ENCODE measurements at regions not wholly inside any gene's neighbourhood (a gene's known extent, or its start where the extent isn't known, plus 50 kb on each side); places are given as distances from the start of the nearest gene placed in this dataset.
A peak's percentile ranks its signal among the peaks of the same experiment; 100 is the strongest.

GRCh38 chr6:20350215-20350614 is 51.5 kb upstream of the E2F3 start:
- no peaks in the 10 kb centered on the region for H3K4me1 ChIP-seq (ENCODE audit: control insufficient read depth in 2 of 2, insufficient read depth in 2 of 2, low read length in 2 of 2)
- CTCF ChIA-PET = no interaction called here
- peaks cover 0 to 23% (median 0%) of the 10 kb centered on the region in 7 donors for H3K4me1 Mint-ChIP-seq
- H3K27me3 ChIP-seq (ENCODE audit: control insufficient read depth in 2 of 2, insufficient read depth in 2 of 2, low read length in 2 of 2) = no peaks in the 10 kb centered on the region
- intact Hi-C loops (cut with micrococcal nuclease) = no loop called here
- DNase-seq (no peak), ATAC-seq (no peak)
- H3K27ac ChIP-seq (ENCODE audit: low read depth, low read length) = no peak overlapping the region
- peaks cover 0 to 17% (median 4%) of the 10 kb centered on the region in 5 donors for H3K36me3 Mint-ChIP-seq
- peaks cover 0 to 6% (median 4%) of the 10 kb centered on the region in 3 experiments for H3K9me3 ChIP-seq (ENCODE audit: control insufficient read depth in 2 of 3, low read length in 3 of 3)
- no peaks in the 10 kb centered on the region for H3K36me3 ChIP-seq (ENCODE audit: control insufficient read depth in 2 of 3, insufficient read depth in 3 of 3, low read length in 3 of 3)
- H3K27me3 Mint-ChIP-seq = peaks cover 0 to 10% (median 0%) of the 10 kb centered on the region in 5 donors
- POLR2A ChIA-PET = interaction anchor here (1.4 to 7.5 kb wide), 2 partner anchors 16 to 18 kb away, joined by 3 to 47 read pairs; no protein-coding TSS in a partner anchor
- H3K9me3 Mint-ChIP-seq = peaks cover 0 to 28% (median 8%) of the 10 kb centered on the region in 11 donors
- no peak overlapping the region for H3K4me3 Mint-ChIP-seq
- no peak overlapping the region for H3K4me3 ChIP-seq (ENCODE audit: low read length)
- H3K27ac Mint-ChIP-seq = peak overlapping the region in 1 of 9 donors; percentile 37

- ChIA-PET POLR2A (interaction anchor here (0.7 to 7.5 kb wide), 6 partner anchors 9 to 49 kb away, joined by 3 to 47 read pairs (median 4); no protein-coding TSS in a partner anchor), CTCF (interaction anchor here (0.8 to 2.6 kb wide), 3 partner anchors 14 to 53 kb away, joined by 3 to 6 read pairs (median 3); no protein-coding TSS in a partner anchor)
- no peak overlapping the region for H3K4me3 ChIP-seq (ENCODE audit: low read length)
- no peaks in the 10 kb centered on the region for H3K4me1 ChIP-seq (ENCODE audit: control insufficient read depth in 2 of 2, insufficient read depth in 2 of 2, low read length in 2 of 2)
- H3K27ac ChIP-seq (ENCODE audit: low read depth, low read length) = no peak overlapping the region
- Mint-ChIP-seq H3K9me3 (peaks cover 0 to 28% (median 12%) of the 10 kb centered on the region in 11 donors), H3K36me3 (peaks cover 0 to 20% (median 4%) of the 10 kb centered on the region in 5 donors), H3K4me3 (no peak overlapping the region), H3K27ac (no peak overlapping the region), H3K27me3 (peaks cover 0 to 10% (median 0%) of the 10 kb centered on the region in 5 donors), H3K4me1 (peaks cover 0 to 19% (median 1%) of the 10 kb centered on the region in 7 donors)
- DNase-seq (no peak), ATAC-seq (no peak)
- intact Hi-C loops (cut with micrococcal nuclease) = no loop called here
- no peaks in the 10 kb centered on the region for H3K36me3 ChIP-seq (ENCODE audit: control insufficient read depth in 2 of 3, insufficient read depth in 3 of 3, low read length in 3 of 3)
- peaks cover 0 to 6% (median 4%) of the 10 kb centered on the region in 3 experiments for H3K9me3 ChIP-seq (ENCODE audit: control insufficient read depth in 2 of 3, low read length in 3 of 3)
- H3K27me3 ChIP-seq (ENCODE audit: control insufficient read depth in 2 of 2, insufficient read depth in 2 of 2, low read length in 2 of 2) = no peaks in the 10 kb centered on the region
These were observed 50.1 kb upstream of the E2F3 start for GRCh38 chr6:20351534-20351933.
